Gastroesophageal sphincter (tissue), 3 donors: ENCODE measurements at regions not wholly inside any gene's neighbourhood (a gene's known extent, or its start where the extent isn't known, plus 50 kb on each side); places are given as distances from the start of the nearest gene placed in this dataset.

Source experiments
- CTCF ChIP-seq, 4 experiments: fragments of 200-600 bp in 2 of 4; fragments of 450-650 bp in 2 of 4; sonication (generic) in 1 of 4; IDR thresholded peaks; one replicate each; pipeline ENCODE4 v1.5.1; 2017 to 2019; ENCODE audit warnings: antibody characterized with exemption in 4 of 4, mild to moderate bottlenecking in 2 of 4, moderate library complexity in 2 of 4
- EP300 ChIP-seq: sonication (generic); formaldehyde crosslinking; IDR thresholded peaks from one replicate; pipeline ENCODE4 v1.6.1; 2017; ENCODE audit warnings: antibody characterized with exemption, mild to moderate bottlenecking
- POLR2A ChIP-seq, 2 donors: fragments of 450-650 bp; IDR thresholded peaks; one replicate each; pipeline ENCODE4 v1.6.1; 2017; ENCODE audit warnings: antibody characterized with exemption in 2 of 2, mild to moderate bottlenecking in 2 of 2, moderate library complexity in 1 of 2

DNA sequence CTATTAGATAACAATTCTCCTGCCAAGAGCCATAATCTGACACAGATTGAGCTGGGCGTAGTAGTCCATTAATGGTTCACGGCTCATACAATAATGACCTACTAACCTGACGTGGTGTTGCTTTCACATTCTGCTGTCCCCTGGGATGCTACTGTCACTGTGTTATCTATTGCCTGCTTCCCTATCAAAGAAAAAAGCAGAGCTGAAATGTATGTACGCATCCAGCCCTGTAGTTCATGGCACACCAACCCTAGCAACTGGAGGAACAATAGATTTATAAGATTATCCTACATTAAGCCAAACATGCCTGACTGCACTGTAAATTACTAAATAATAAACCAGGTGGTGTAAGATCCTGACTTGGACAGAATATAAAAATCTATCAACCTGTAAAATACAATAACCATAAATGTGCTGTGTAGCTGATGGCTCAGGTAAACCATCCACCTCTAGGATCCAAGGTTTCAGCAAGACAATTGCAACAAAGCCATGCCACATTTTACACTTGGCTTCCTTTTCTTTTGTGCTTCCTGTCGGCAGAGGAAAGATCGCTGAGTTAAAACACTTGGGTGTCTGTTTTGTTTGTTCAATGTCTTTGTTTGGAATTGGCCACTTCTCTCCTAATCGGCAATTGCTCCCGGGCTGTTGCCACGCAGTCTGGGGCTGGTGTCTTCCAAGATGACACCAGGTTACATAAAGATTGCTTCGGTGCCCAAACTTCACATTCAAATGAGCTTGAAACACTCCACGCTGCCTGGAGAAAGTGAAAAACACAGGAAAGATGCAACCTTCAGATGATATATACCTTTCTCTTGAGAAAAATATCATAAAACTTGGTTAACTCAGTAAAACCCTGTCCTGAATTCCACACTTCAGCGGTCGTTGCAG is 143.9 kb upstream of the MGMT start:
- TF ChIP-seq POLR2A (IDR thresholded peaks at IDR 0.05) (no peak), EP300 (no peak), CTCF (IDR thresholded peaks at IDR 0.05) (no peak)
